Dermis microvascular lymphatic vessel endothelial cell (primary cell): ENCODE measurements at regions not wholly inside any gene's neighbourhood (a gene's known extent, or its start where the extent isn't known, plus 50 kb on each side); places are given as distances from the start of the nearest gene placed in this dataset.
"Not testable (repeated sequence)": the region's sequence is repeated elsewhere in the genome, so short reads cannot be mapped to it uniquely, and the experiment has no call there.

Source experiments
- DNase-seq, 2 donors: peaks; one replicate each; pipeline versions ENCODE4 v3.0.0 to v3.0.0-alpha.2; 2010; ENCODE audit warnings: low read depth in 2 of 2

DNA sequence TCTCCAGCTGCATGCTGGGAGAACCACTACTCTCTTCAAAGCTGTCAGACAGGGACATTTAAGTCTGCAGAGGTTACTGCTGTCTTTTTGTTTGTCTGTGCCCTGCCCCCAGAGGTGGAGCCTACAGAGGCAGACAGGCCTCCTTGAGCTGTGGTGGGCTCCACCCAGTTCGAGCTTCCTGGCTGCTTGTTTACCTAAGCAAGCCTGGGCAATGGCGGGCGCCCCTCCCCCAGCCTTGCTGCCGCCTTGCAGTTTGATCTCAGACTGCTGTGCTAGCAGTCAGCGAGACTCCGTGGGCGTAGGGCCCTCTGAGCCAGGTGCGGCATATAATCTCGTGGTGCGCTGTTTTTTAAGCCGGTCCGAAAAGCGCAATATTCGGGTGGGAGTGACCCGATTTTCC, 215.0 kb downstream of the STIM2 start:
- DNase-seq = not testable (repeated sequence)

DNA sequence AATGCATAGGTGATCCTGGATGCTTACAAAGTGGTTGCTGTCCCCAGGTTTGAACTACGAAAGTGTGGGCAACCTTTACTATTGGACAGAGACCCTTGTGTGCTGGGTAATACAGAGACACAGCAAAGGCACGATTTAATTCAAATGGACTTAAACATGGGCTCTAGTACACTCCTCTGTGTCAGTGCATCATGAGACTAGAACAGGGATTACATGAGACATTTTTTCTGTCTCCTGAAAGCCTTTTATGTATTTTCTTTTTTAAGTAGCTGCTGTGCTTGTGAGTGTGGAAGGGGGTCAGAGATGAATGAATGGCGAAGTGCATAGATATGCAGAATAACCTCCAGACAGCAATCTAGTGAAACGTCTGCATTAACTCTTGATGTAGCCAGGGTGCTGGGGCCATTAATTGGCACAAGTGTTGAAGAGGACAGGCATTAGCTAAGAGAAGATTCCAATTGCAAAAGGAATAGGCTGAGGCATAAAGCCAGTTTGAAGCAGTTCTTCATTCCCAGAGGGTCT, 218.4 kb downstream of the STIM2 start:
- no peak for DNase-seq

DNA sequence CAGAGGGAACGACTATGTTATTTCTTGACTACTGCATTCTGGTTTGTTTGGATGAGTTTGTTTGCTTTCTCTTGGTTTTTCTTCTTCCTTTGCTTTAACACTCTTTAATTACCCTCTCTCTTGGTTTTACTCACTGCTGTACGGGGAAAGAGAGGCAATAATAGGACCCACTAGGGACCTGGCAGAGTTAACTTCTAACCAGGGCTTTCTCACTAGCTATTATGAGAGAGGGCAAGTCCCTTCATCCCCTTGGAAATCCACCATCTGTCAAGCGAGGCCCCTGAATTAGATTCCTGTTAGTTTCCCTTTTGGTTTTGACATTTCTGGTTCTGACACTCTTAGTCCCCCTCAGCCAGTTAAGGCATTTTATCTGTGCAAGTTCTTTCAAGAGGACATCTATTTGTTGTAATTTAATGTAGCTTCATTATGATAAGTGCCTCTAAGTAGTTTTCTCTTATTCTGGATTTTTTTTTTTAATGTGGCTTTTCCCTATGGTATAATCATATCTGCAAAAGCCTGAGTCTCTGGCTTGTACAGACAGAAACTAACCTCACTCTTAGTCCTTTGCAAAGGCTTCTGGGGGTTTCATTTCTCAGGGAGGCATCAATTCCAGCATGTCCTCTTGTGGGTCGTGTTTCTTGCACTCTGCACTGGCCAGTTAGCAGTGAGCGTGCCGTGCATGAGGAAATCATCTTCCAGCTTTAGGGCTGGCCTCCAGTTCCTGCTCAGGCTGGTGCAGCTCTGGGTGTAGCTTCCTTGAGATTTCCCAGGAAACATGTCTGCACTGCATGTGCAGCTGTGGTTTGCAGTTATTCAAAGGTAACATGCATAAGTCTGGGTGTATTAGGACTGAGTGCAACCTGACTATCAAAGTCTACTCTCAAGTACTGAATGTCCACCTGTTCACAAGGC, 221.3 kb downstream of the STIM2 start:
- no peak for DNase-seq

DNA sequence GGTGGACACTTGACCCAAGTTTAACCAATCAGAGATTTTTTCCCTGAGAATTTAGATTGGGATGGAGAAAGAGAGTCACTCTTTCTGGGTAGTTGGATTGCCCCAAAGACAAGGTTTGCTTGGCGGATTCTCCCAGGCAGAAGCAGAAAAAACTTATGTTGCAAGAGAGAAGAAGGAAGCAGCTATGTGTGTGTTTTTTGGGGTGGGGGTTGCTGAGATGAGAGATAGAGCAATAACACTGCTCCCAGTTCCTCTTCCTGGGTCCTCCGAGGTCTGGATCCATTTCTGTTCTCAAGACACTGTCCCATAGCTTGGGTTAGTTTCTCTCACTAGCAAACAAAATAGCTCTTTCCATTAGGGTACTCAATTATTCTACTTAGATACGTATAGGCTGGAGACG, 222.1 kb downstream of the STIM2 start:
- DNase-seq = no peak

GRCh38 chr4:27084685-27085361, 224.2 kb downstream of the STIM2 start:
- DNase-seq = peak in 1 of 2 donors; percentile 20

DNA sequence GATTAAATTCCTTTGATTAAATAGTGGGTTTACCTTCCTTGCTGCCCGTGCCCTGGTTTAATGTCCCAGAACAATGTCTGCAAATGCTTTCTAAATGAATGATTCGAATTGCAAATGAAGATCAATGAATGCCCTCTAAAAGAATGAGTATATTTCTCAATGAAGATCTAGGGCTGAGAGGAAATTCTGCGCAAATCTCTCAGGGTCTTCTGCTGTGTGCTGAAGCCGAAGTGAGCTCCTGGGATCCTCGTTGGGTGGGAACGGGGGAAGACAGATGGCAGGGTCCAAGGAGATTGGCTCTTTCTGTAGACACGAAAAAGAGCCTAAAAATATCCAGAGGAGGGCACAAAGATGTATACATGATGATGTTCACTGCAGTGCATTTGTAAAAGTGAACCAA, 224.8 kb downstream of the STIM2 start:
- no peak for DNase-seq

GRCh38 chr4:27087306-27088045, 226.8 kb downstream of the STIM2 start:
- DNase-seq = no peak

DNA sequence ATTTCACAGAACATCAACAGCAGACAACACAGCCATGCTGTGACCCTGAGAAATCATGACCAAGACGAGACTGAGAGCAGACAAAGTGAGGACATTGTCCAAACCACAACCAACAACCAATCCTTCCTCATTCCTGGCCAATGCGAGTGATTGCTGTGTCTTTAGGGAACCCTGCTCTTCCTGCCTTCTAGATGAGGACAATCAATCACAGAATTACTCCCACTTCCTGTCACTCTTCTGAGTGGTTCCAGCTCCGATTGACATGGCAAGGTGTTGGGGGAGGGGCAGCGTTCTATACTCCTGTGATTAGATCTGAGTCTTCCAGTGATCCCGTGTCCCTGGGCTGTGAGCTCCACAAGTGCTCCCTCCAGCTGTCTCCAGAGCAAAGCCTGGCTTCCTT, 227.8 kb downstream of the STIM2 start:
- DNase-seq = no peak

DNA sequence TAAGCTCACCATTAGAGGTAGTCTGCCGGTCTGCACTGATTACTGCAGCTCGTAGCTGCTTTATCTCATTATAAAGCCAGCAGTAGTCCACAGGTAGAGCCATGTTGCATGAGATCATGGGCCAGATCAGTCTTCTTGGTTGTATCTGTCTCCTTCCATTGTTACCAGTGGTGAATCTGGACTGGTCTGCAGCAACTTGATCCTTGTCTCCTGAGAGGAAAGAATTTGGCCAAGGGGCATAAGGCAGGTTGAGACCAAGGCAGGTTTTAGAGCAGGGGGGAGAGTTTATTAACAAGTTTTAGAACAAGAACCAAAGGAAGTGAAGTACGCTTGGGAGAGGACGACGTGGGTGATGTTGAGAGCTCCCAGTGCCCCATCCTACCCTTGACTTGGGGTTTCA, 228.5 kb downstream of the STIM2 start:
- DNase-seq = no peak

DNA sequence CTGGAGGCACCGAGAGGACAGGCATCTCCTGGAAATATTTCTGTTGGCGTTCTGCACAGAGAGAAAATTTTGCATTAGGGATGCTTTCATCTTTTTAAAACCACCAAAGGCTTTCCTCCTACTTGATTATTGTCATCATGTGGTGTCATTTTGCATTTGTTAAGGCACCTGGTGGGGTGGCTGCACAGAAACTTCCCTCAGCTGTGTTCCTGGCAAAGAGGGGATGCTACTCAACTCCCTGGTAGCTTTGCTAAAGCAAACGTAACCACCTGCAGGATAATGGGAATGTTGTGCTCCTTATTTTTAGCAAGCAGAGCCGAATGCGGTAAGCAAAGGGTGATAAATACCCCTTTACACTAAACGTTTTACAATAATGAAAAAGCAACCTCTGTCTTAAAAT, 229.8 kb downstream of the STIM2 start:
- no peak for DNase-seq

DNA sequence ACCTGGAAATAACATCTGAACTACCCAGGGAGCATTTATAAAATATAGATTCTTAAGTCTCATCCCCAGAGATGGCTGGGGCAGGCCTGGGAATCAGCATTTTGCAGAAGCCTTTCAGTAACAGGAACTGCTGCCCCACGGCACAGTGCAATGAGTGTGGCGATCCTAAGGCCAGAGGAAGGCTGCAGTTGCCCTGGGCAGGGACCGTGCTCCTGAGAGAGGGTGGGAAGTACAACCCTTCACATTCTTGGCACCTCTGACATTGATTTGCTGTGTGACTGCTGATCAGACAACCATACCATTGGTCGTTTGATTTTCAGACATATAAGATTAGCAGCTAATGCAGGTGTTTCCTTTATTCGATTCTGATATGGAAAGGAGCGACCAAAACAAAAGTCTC, 233.6 kb downstream of the STIM2 start:
- DNase-seq = no peak

GRCh38 chr4:27094783-27095182, 234.1 kb downstream of the STIM2 start:
- DNase-seq = no peak

GRCh38 chr4:27096142-27096824, 235.6 kb downstream of the STIM2 start:
- no peak for DNase-seq

DNA sequence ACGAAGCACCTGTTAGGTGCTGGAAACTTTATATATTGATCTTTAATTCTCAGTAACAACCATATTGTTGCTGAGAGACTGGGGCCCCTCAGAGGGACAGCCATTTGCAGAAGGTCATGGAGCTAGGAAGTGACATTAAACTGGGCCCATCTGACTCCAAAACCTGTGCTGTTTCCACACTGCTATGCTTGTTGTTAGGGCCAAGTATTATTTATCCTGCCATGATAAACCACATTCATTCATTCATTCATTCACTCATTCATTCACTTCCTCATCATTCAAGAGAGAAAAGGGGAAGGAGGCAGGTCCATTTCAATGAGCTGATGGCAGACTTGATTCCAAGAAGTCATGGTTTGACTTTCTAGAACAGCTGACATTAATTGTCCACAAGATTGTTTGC, 237.4 kb downstream of the STIM2 start:
- DNase-seq = no peak

- no peak for DNase-seq
Observed at GRCh38 chr4:27100713-27101112, 240.1 kb downstream of the STIM2 start.

DNA sequence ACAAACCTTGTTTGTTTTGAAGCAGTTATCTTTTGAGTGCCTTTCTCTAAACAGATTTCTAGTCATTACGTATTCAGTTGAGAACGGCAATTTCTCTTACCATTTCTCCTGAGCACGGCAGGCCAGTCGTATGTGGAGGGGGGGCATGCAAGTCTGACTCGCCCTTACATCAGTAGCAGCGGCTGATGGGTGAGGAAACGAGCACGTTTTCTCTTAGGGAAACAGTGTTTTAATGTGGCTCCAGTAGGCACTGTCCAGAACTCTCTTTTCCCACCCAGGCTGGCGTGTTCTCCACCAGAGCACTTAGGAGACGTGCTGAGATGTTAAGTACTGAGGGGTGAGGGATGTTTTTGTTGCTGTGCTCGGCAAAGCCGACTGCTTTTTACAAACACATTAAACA, 240.5 kb downstream of the STIM2 start:
- no peak for DNase-seq

- no peak for DNase-seq
Observed at GRCh38 chr4:27101561-27101960, 240.9 kb downstream of the STIM2 start.

DNA sequence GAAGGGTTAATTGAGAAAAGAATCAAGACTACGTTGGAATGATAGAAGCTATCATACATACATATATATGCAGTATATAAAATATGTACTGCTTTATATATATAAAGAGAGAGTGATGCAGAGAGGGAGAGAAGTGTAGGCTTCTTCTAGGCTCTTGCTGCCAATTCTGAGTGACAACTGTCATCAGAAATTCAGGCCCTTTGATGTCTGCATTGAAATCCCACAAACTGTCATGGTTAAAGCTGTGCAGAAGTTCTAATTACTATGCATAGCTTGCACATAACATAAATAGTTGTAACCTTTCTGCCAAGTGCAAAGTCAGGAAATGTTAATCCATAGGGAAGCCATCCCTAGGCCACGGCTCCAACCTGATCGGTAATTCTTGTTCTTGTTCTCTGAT, 251.0 kb downstream of the STIM2 start:
- DNase-seq = no peak

- DNase-seq = no peak
Observed at GRCh38 chr4:27112587-27112986, 251.9 kb downstream of the STIM2 start.

DNA sequence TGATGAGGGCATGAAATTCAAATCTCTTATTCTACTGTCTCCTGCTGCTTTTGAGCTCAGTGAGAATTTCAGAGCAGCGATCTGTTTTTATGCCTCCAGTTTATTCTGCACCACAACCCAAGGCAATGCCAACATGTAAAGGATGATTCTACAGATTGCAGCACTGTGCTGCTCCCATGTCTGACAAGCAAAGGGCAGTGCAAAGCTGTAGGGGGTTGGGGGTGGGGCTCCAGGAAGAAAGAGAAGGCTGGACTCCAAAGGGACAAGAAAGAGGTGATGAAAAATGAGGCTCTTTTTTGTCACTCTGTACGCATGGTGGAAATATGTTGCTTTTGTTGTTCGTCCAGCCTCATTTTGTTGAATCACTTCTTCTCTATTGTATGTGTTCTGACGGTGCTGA, 254.6 kb downstream of the STIM2 start:
- DNase-seq = no peak

DNA sequence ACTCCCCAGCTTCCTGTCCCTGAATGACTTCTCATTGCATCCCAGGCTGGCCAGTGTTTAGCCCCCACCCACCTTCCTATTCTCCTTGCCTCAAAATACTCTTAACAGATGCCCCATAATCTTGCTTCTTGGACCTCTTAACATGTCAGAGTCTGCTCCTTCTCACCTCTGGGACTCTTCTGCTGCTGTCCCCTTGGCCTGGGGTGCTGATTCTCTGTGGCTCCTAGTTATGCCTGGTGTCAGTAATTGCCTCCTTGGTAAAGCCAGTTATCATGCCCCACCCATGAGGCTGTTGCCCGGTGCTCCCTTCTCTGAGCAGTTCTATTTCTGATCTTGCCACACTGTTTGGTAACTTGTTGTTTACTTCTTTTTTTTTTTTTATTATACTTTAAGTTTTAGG, 256.8 kb downstream of the STIM2 start:
- no peak for DNase-seq

- DNase-seq = no peak
Observed at GRCh38 chr4:27119239-27119638, 258.6 kb downstream of the STIM2 start.
